ENCODE measurements at regions not wholly inside any gene's neighbourhood (a gene's known extent, or its start where the extent isn't known, plus 50 kb on each side); places are given as distances from the start of the nearest gene placed in this dataset.

DNA sequence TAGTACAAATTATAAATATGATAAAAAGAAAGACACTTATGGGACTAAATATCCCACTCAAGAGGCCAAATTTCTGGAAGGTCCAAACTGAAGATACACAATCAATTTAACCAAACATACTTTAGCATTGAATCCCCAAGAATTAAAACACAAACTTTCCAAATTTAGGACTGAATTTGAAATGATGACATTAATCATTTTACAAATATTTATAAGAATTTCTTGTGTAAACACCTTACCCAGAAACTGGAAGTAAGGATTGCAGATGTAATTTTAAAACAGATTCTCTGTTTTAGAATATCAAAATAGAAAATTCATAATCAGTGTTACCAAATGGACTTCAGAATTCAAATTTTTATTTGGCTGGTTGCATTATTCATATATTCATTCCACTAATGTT lies 588.2 kb upstream of the KCND2 start:
- no peaks in the 10 kb centered on the region for H3K9me3 ChIP-seq
- intact Hi-C loops (cut with DNase I), result no loop called here

DNA sequence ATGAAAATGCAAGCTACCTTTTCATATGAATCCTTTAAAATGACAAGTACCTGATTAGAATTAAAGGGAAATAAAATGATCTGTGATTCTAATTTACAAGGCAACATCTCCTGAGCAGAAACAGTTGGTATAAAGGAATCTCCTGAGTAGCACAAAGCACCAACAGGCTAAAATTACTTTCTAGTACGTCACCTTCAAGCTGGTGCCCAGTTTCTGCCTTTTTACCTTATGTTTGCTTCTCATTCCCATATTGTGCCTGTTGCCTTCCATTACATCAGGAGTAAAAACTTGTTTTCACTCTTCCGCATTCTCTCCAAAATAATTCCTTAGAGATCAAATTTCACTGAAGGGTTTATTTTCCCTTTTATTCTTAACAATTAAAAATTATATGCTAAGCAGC lies 587.1 kb upstream of the KCND2 start:
- no peak overlapping the region for H3K27ac ChIP-seq
- no peak overlapping the region for H3K4me3 ChIP-seq

More for the DNA sequence above, 588.2 kb upstream of the KCND2 start:
- H3K27me3 ChIP-seq, result no peaks in the 10 kb centered on the region
- no peak overlapping the region for H3K27ac ChIP-seq
- TF ChIP-seq POLR2A (IDR thresholded peaks at IDR 0.05) (no peak), POLR2AphosphoS5 (IDR thresholded peaks at IDR 0.05; ENCODE audit: insufficient read depth in 1 of 2, low read depth in 1 of 2) (no peak)
- TF ChIP-seq, protein P1, sequence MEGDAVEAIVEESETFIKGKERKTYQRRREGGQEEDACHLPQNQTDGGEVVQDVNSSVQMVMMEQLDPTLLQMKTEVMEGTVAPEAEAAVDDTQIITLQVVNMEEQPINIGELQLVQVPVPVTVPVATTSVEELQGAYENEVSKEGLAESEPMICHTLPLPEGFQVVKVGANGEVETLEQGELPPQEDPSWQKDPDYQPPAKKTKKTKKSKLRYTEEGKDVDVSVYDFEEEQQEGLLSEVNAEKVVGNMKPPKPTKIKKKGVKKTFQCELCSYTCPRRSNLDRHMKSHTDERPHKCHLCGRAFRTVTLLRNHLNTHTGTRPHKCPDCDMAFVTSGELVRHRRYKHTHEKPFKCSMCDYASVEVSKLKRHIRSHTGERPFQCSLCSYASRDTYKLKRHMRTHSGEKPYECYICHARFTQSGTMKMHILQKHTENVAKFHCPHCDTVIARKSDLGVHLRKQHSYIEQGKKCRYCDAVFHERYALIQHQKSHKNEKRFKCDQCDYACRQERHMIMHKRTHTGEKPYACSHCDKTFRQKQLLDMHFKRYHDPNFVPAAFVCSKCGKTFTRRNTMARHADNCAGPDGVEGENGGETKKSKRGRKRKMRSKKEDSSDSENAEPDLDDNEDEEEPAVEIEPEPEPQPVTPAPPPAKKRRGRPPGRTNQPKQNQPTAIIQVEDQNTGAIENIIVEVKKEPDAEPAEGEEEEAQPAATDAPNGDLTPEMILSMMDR (IDR thresholded peaks at IDR 0.05), result no peak
- no peaks in the 10 kb centered on the region for H3K4me1 ChIP-seq
- no peaks in the 10 kb centered on the region for H3K36me3 ChIP-seq
- DNase-seq (ENCODE audit: extremely low spot score in 2 of 2), result no peak
- no peak overlapping the region for H3K4me3 ChIP-seq

DNA sequence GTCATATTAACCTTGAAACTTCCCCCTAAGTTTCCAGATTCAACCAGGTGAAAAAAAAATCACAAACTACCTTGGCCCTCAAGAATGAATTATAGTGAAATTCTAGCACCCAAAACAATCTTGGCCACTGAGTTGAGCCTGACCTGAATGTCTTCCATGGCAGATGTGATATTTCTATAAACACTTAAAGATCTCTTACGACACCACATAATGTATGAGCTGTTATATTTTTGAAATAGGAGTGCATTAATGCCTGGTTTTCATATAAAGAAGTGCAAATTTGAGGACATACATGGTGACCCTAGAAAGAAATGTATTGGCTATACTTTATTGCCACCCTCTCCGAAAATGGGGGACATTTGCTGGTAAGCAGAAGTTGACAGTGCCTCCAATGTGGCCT lies 584.1 kb upstream of the KCND2 start:
- Histone ChIP-seq H3K4me1 (no peaks in the 10 kb centered on the region), H3K9me3 (no peaks in the 10 kb centered on the region), H3K36me3 (no peaks in the 10 kb centered on the region), H3K4me3 (no peak overlapping the region), H3K27me3 (no peaks in the 10 kb centered on the region), H3K27ac (no peak overlapping the region)
- intact Hi-C loops (cut with DNase I), result no loop called here
- no peak for DNase-seq (ENCODE audit: extremely low spot score in 2 of 2)
- TF ChIP-seq POLR2AphosphoS5 (IDR thresholded peaks at IDR 0.05; ENCODE audit: insufficient read depth in 1 of 2, low read depth in 1 of 2) (no peak), POLR2A (IDR thresholded peaks at IDR 0.05) (no peak)
- TF ChIP-seq, protein P1 (IDR thresholded peaks at IDR 0.05), result no peak

More for the DNA sequence above, 587.1 kb upstream of the KCND2 start:
- Histone ChIP-seq H3K36me3 (no peaks in the 10 kb centered on the region), H3K27me3 (no peaks in the 10 kb centered on the region), H3K9me3 (no peaks in the 10 kb centered on the region), H3K4me1 (no peaks in the 10 kb centered on the region)
- TF ChIP-seq POLR2A (IDR thresholded peaks at IDR 0.05), result no peak
- TF ChIP-seq POLR2AphosphoS5 (IDR thresholded peaks at IDR 0.05; ENCODE audit: insufficient read depth in 1 of 2, low read depth in 1 of 2), result no peak
- TF ChIP-seq, protein P1 (IDR thresholded peaks at IDR 0.05), result no peak
- intact Hi-C loops (cut with DNase I), result no loop called here
- no peak for DNase-seq (ENCODE audit: extremely low spot score in 2 of 2)

DNA sequence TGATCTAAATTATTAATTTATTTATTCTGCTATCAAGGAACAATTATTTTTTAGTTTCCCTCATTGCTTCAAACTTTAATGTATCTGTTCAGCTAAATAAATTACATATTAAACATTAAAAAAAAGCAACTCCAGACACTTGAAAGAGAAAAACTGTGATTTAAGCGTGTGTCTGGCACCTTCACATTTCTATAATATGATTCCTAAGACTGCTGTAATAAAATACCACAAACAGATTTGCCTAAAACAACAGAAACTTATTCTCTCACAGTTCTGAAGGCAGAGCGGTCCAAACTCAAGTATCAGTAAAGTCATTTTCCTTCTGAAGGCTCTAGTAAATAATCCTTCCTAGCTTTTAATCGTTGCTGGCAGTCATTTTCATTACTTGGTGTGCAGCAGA lies 580.4 kb upstream of the KCND2 start:
- no peaks in the 10 kb centered on the region for H3K27me3 ChIP-seq
- TF ChIP-seq, protein P1 (IDR thresholded peaks at IDR 0.05), result no peak
- TF ChIP-seq POLR2AphosphoS5 (IDR thresholded peaks at IDR 0.05; ENCODE audit: insufficient read depth in 1 of 2, low read depth in 1 of 2) (no peak), POLR2A (IDR thresholded peaks at IDR 0.05) (no peak)
- DNase-seq (ENCODE audit: extremely low spot score in 2 of 2), result no peak
- no peak overlapping the region for H3K4me3 ChIP-seq
- intact Hi-C loops (cut with DNase I), result no loop called here
- no peak overlapping the region for H3K27ac ChIP-seq
- no peaks in the 10 kb centered on the region for H3K9me3 ChIP-seq
- no peaks in the 10 kb centered on the region for H3K36me3 ChIP-seq
- no peaks in the 10 kb centered on the region for H3K4me1 ChIP-seq

DNA sequence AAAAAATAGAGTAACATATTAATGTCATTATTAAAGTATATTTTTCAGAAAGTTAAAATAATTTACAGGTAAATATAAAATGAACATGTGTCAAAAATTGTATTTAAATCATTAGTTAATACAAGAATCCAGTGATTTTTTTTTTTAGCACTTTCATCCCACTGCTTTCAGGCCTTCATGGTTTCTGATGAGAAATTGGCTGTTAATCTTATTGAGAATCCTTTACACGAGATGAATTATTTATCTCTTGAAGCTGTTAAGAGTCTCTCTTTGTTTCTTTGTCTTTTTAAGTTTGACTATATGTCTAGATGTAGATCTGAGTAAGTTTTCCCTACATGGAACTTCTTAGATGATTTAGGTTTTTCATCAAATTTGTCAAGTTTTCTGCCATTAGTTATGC lies 578.5 kb upstream of the KCND2 start:
- H3K4me3 ChIP-seq, result no peak overlapping the region
- intact Hi-C loops (cut with DNase I), result no loop called here
- TF ChIP-seq POLR2A (IDR thresholded peaks at IDR 0.05), result no peak
- TF ChIP-seq, protein P1 (IDR thresholded peaks at IDR 0.05), result no peak

More for the DNA sequence above, 578.5 kb upstream of the KCND2 start:
- no peak for DNase-seq (ENCODE audit: extremely low spot score in 2 of 2)
- Histone ChIP-seq H3K9me3 (no peaks in the 10 kb centered on the region), H3K27me3 (no peaks in the 10 kb centered on the region), H3K4me1 (no peaks in the 10 kb centered on the region), H3K27ac (no peak overlapping the region), H3K36me3 (no peaks in the 10 kb centered on the region)

All from vagina (tissue), 2 donors.